HUES64 (cell line): ENCODE measurements at regions not wholly inside any gene's neighbourhood (a gene's known extent, or its start where the extent isn't known, plus 50 kb on each side); places are given as distances from the start of the nearest gene placed in this dataset.

Experiments
- H3K27ac ChIP-seq: 2 replicates; pipeline ENCODE4 v1.7.0; 2013; ENCODE audit warnings: low read depth, low read length, inconsistent platforms
- H3K27me3 ChIP-seq: 2 replicates; pipeline ENCODE4 v1.6.1; 2013; ENCODE audit warnings: mild to moderate bottlenecking, low read length; ENCODE audit not compliant: insufficient read depth
- H3K36me3 ChIP-seq: 2 replicates; pipeline ENCODE4 v1.6.1; 2013; ENCODE audit warnings: mild to moderate bottlenecking, low read length; ENCODE audit not compliant: insufficient read depth
- H3K4me1 ChIP-seq: 2 replicates; pipeline ENCODE4 v1.6.1; 2013; ENCODE audit warnings: mild to moderate bottlenecking, low read length, moderate library complexity; ENCODE audit not compliant: insufficient read depth
- H3K4me3 ChIP-seq: 2 replicates; pipeline ENCODE4 v1.5.1; 2013; ENCODE audit warnings: mild to moderate bottlenecking, low read length, moderate library complexity
- H3K9ac ChIP-seq: 2 replicates; pipeline ENCODE4 v1.6.1; 2013; ENCODE audit warnings: mild to moderate bottlenecking, low read depth, low read length
- H3K9me3 ChIP-seq: 2 replicates; pipeline ENCODE4 v1.6.1; 2013; ENCODE audit warnings: low read depth, low read length; ENCODE audit not compliant: insufficient read depth
- WGBS: fragments of 150-250, 120-280 bp; methylation state at CpG from one replicate; pipeline ENCODE4 v1.1.7; 2013; ENCODE audit warnings: missing lambda C conversion rate; 5-methylcytosine and 5-hydroxymethylcytosine counted together

DNA sequence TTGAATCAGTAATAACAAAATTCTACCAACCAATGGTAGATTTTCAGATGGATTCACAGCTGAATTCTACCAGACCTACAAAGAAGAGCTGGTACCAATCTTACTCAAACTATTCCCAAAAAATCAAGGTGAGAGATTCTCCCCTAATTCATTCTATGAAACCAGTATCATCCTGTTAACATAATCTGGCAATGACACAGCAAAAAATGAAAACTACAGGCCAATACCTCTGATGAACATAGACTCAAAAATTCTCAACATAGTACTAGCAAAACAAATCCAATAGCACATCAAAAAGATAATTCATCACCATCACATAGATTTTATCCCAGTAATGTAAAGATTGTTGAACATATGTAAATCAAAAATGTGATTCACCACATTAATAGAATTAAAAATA lies 234.4 kb upstream of the KIF2B start:
- no peak overlapping the region for H3K9ac ChIP-seq
- no peaks in the 10 kb centered on the region for H3K36me3 ChIP-seq
- H3K4me1 ChIP-seq = no peaks in the 10 kb centered on the region
- no peak overlapping the region for H3K27ac ChIP-seq
- no peak overlapping the region for H3K4me3 ChIP-seq
- H3K9me3 ChIP-seq = no peaks in the 10 kb centered on the region
- no peaks in the 10 kb centered on the region for H3K27me3 ChIP-seq

DNA sequence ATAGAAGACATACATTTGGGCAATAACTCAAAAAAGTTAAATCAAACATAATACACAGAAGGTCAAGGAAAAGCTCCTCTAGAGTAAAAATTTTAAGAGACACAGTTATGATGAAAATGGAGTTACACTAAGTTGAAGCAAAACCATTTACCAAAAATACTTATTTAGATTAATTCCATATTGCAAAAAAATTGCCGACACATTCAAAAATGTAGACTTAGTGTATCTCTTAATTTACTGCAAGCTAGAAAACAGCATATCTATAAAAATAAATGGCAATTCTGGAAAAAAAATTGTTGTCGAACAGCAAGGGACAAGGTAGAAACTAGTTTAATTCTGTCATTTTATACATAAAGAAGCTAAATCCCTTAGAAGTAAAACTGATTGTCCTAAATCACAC lies 248.7 kb upstream of the KIF2B start:
- Histone ChIP-seq H3K9ac (no peak overlapping the region), H3K4me3 (no peak overlapping the region), H3K36me3 (no peaks in the 10 kb centered on the region), H3K27me3 (no peaks in the 10 kb centered on the region), H3K4me1 (no peaks in the 10 kb centered on the region), H3K9me3 (no peaks in the 10 kb centered on the region), H3K27ac (no peak overlapping the region)
- WGBS = 100% methylated on average over 1 of the region's 2 CpGs

DNA sequence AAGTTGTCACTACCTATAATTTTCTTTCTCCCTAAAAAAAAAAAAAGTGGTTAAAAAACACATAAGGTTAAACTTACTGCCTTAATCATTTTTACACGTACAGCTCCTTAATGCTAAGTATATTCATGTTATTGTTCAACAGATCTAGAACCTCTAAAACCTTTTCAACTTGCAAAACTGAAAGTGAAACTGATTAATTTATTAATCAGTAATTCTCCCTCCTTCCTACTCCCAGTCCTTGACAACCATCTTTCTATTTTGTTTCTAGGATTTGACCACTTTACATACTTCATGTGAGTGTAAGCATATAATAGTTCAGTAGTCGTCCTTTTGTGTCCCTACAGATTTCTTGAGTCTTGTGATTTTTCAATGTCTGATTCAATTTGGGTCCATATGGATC lies 251.4 kb upstream of the KIF2B start:
- H3K27ac ChIP-seq = no peak overlapping the region
- 100% methylated on average over 1 of the region's 2 CpGs for WGBS
- H3K4me3 ChIP-seq = no peak overlapping the region
- H3K4me1 ChIP-seq = no peaks in the 10 kb centered on the region
- H3K36me3 ChIP-seq = no peaks in the 10 kb centered on the region
- no peaks in the 10 kb centered on the region for H3K9me3 ChIP-seq
- H3K9ac ChIP-seq = no peak overlapping the region
- H3K27me3 ChIP-seq = no peaks in the 10 kb centered on the region

DNA sequence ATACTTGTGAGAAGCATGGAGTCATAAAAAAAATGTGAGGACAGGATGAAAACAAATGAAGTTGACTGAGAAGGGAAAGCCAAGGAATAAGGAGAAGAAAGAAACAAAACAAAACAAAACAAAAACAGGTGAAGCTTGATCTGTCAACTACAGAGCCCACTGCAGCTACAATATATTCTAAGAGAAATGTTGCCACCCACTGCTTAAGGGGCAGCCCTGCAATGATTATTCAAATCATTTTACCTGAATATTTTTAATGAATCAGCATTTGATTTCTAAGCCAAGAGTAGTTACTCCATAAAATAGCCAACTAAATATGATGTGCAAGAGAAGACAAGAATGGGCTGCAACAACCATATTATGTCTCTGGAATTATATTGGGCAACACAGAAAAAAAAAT lies 252.0 kb upstream of the KIF2B start:
- Histone ChIP-seq H3K36me3 (no peaks in the 10 kb centered on the region), H3K4me1 (no peaks in the 10 kb centered on the region), H3K27ac (no peak overlapping the region), H3K9ac (no peak overlapping the region), H3K4me3 (no peak overlapping the region), H3K9me3 (no peaks in the 10 kb centered on the region), H3K27me3 (no peaks in the 10 kb centered on the region)

DNA sequence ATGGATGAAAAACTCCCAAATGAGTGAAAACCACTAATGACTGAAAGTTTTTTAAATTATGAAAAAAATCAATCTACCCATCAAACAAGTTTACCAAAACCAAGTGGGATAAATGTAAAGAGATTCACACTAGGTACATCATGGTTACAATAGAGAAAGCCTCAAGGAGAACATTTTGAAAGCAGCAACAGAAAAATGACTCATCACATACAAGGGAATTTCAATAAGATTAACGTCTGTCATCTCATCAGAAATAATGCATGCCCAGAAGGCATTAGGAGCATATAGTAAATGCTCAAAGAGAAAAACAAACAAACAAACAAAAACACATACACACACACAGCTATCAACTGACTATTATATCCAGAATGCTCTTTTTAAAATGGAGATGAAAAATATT lies 261.8 kb upstream of the KIF2B start:
- Histone ChIP-seq H3K4me3 (no peak overlapping the region), H3K27me3 (no peaks in the 10 kb centered on the region), H3K36me3 (no peaks in the 10 kb centered on the region), H3K27ac (no peak overlapping the region), H3K9me3 (no peaks in the 10 kb centered on the region), H3K4me1 (no peaks in the 10 kb centered on the region), H3K9ac (no peak overlapping the region)
- 91% methylated on average over 1 of the region's 1 CpG for WGBS

DNA sequence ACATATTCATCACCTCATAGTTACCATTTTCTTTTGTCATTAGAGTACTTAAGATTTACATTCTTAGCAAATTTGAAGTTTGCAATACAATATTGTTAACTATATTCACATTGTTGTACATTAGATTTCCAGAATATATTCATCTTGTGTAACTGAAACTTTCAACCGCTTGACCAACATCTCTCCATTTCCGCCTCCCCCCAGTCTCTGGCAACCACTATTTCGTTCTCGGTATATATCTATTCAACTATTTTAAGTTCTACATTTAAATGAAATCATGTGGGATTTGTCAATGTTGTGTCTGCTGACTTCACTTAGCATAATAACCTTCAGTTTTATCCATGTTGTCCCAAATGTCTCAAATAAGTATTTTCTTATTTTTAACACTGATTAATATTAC lies 274.5 kb upstream of the KIF2B start:
- Histone ChIP-seq H3K9ac (no peak overlapping the region), H3K4me3 (no peak overlapping the region), H3K36me3 (no peaks in the 10 kb centered on the region), H3K27ac (no peak overlapping the region), H3K4me1 (no peaks in the 10 kb centered on the region), H3K27me3 (no peaks in the 10 kb centered on the region), H3K9me3 (no peaks in the 10 kb centered on the region)
- 97% methylated on average over 3 of the region's 4 CpGs for WGBS

DNA sequence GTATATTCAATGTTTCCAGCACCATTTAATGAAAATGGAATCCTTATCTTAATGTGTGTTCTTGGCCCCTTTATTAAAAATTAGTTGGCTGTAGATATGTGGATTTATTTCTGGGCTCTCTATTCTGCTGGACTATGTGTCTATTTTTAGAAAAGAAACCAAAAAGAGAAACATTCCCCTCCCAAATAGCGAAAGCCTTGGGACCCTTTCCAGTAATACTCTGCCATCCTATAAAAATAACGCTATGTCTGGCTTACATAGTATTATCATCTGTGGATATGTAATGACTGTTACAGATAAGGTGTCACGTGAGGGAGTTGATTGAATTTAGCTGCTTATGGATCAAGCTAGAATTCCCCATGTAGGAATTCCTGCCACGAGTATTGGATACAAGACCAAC lies 279.3 kb upstream of the KIF2B start:
- 77% methylated on average over 3 of the region's 4 CpGs for WGBS
- Histone ChIP-seq H3K9me3 (no peaks in the 10 kb centered on the region), H3K9ac (no peak overlapping the region)

DNA sequence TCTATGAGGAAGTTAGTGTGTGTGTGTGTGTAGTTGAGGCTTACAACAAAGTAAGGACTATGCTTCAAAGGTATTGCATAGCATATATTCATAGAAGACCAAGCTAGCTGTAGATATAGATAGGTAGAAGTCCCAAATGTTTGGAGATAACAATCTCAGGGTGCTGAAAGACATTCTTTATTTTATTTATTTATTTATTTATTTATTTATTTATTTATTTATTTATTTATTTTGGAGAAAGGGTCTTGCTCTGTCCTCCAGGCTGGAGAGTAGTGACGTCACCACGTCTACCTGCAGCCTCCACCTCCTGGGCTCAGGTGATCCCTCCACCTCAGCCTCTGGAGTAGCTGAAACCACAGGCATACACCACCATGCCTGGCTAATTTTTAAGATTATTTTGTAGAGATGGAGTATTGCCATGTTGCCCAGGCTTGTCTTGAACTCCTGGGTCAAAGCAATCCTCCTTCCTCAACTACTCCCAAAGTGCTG lies 284.6 kb upstream of the KIF2B start:
- Histone ChIP-seq H3K9me3 (no peaks in the 10 kb centered on the region), H3K9ac (no peak overlapping the region), H3K4me1 (peaks cover 7% of the 10 kb centered on the region; the same call in 1 of the 2 replicates), H3K36me3 (no peaks in the 10 kb centered on the region), H3K4me3 (no peak overlapping the region), H3K27ac (no peak overlapping the region), H3K27me3 (no peaks in the 10 kb centered on the region)
- 100% methylated on average over 2 of the region's 2 CpGs for WGBS

More for the DNA sequence above, 279.3 kb upstream of the KIF2B start:
- Histone ChIP-seq H3K27ac (no peak overlapping the region), H3K27me3 (no peaks in the 10 kb centered on the region), H3K4me3 (no peak overlapping the region), H3K4me1 (peaks cover 7% of the 10 kb centered on the region; the same call in 1 of the 2 replicates), H3K36me3 (no peaks in the 10 kb centered on the region)

DNA sequence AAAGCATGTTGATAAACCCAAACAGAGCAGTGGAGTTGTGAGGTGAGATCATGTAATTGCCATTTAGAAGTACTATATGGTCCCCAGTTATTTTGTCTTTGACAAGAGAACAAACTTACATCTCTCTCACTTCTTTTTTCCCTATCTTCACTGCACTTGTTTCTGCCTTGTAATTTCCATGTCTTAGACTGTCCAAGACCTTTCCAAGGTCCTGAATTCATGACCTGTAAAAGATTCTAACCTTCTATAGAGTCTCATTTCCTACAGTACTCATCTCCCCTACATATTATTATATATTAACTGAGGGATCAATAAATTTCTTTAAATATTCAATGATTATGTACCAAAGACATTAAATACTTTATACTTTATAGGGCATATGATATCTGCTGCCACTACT lies 295.3 kb upstream of the KIF2B start:
- H3K27ac ChIP-seq = no peak overlapping the region
- no peaks in the 10 kb centered on the region for H3K36me3 ChIP-seq
- H3K4me1 ChIP-seq = peaks cover 8% of the 10 kb centered on the region
- H3K27me3 ChIP-seq = no peaks in the 10 kb centered on the region
- H3K9ac ChIP-seq = no peak overlapping the region
- no peaks in the 10 kb centered on the region for H3K9me3 ChIP-seq
- H3K4me3 ChIP-seq = no peak overlapping the region

DNA sequence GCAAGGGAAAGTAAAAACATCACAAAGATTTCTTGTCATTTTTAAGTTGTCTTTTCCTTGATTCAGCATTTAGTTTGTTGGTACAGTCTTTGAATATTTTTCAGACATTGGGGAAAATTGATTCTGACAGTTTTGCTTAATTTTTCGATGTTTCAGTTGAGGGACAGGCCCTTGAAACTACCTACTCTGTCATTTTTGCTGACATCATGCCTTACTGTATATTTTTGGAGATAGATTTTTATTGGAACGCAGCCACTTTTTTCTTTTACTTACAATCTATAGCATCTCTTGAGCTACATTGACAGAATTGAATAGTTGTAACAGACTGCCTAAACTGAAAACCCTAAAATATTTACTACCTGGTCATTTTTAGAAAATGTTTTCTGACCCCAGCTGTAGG lies 297.1 kb upstream of the KIF2B start:
- no peaks in the 10 kb centered on the region for H3K36me3 ChIP-seq
- H3K9me3 ChIP-seq = no peaks in the 10 kb centered on the region
- H3K4me1 ChIP-seq = peaks cover 8% of the 10 kb centered on the region
- H3K27me3 ChIP-seq = no peaks in the 10 kb centered on the region
- no peak overlapping the region for H3K4me3 ChIP-seq
- 92% methylated on average over 1 of the region's 2 CpGs for WGBS
- no peak overlapping the region for H3K27ac ChIP-seq
- no peak overlapping the region for H3K9ac ChIP-seq

DNA sequence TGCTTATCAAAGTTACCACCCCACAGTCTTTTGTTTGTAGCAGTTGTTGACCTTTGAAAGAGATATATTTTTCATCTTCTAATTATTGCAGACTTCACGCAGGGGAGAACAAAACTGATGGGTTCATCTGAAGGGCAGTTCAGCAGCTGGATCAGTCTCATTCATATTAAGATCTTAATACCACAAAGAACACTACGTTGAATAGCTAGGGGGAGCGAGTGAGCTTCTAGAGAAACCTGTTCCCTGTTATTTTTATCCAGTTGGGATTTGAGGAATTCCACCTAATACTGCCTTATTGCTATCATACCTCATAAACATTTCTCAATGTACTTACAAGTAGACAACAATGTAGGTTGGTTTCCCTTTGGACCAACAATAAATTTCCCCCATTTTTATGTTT lies 306.1 kb upstream of the KIF2B start:
- no peaks in the 10 kb centered on the region for H3K36me3 ChIP-seq
- H3K9ac ChIP-seq = no peak overlapping the region
- no peaks in the 10 kb centered on the region for H3K27me3 ChIP-seq
- no peak overlapping the region for H3K27ac ChIP-seq
- peaks cover 4% of the 10 kb centered on the region; the same call in 1 of the 2 replicates for H3K4me1 ChIP-seq
- H3K4me3 ChIP-seq = no peak overlapping the region
- peaks cover 4% of the 10 kb centered on the region; the same call in 1 of the 2 replicates for H3K9me3 ChIP-seq
- WGBS = 21% methylated on average over 2 of the region's 3 CpGs

DNA sequence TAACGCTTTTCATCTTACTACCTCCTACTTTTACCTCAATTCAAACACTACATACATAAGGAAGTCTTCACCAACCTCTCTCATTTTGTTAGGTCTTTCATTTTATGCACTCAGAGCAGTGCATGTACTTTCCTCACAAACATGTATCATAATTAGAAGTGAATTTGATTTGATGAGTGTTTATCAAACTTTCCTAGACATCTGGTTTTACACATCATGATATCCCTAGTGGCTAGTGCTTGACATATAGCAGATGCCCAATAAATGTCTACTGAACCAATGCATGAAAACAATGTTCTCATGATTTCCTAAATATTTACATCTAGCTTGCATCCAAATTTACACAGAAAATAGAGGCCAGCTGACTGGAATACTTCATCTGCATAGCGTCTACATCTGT lies 323.4 kb upstream of the KIF2B start:
- WGBS = 98% methylated on average over 2 of the region's 2 CpGs
- no peak overlapping the region for H3K9ac ChIP-seq

More for the DNA sequence above, 323.4 kb upstream of the KIF2B start:
- Histone ChIP-seq H3K27me3 (no peaks in the 10 kb centered on the region), H3K36me3 (no peaks in the 10 kb centered on the region), H3K9me3 (no peaks in the 10 kb centered on the region), H3K4me1 (0 out of 2 replicates have a peak, but pooled peaks cover 7% of the 10 kb centered on the region), H3K27ac (no peak overlapping the region), H3K4me3 (no peak overlapping the region)
